Activated B cell treated with CpG ODN at 0.5 μM for 24 hours (primary cell): ENCODE measurements at regions not wholly inside any gene's neighbourhood (a gene's known extent, or its start where the extent isn't known, plus 50 kb on each side); places are given as distances from the start of the nearest gene placed in this dataset.
"Not testable (repeated sequence)": the region's sequence is repeated elsewhere in the genome, so short reads cannot be mapped to it uniquely, and the experiment has no call there.

Experiments used
- ATAC-seq: fragments of 200-7000 bp; cut with Tn5 transposase; one replicate; pipeline ENCODE4 v1.10.0; 2021; ENCODE audit warnings: low read depth, mild to moderate bottlenecking, moderate library complexity
- CTCF ChIA-PET: fragments of 350-600 bp; sonication (Branson Sonifier 250); formaldehyde crosslinking; loops from one replicate; lab custom pipeline; 2021; ENCODE audit warnings: antibody characterized with exemption; lab: Charles Lee
- POLR2A ChIA-PET: fragments of 350-600 bp; sonication (Branson Sonifier 250); formaldehyde crosslinking; loops from one replicate; lab custom pipeline; 2021; ENCODE audit warnings: antibody characterized with exemption; lab: Charles Lee
- DNase-seq: peaks from one replicate; pipeline ENCODE4 v3.0.0; 2022
- H3K27ac Mint-ChIP-seq: one replicate; pipeline ENCODE4 v1.8.0; 2020; ENCODE audit warnings: mixed read lengths
- H3K27me3 Mint-ChIP-seq: one replicate; pipeline ENCODE4 v1.8.0; 2021; ENCODE audit warnings: mixed read lengths
- H3K36me3 Mint-ChIP-seq: one replicate; pipeline ENCODE4 v1.8.0; 2021; ENCODE audit warnings: low read depth, mixed read lengths
- H3K4me1 Mint-ChIP-seq: one replicate; pipeline ENCODE4 v1.8.0; 2021; ENCODE audit warnings: mixed read lengths
- H3K4me3 Mint-ChIP-seq: one replicate; pipeline ENCODE4 v1.8.0; 2020; ENCODE audit warnings: mild to moderate bottlenecking, mixed read lengths
- H3K9me3 Mint-ChIP-seq: one replicate; pipeline ENCODE4 v1.8.0; 2020; ENCODE audit warnings: mixed read lengths
- intact Hi-C: fragments of 100-400 bp; cut with micrococcal nuclease; formaldehyde crosslinking; loops from one replicate; pipeline ENCODE4 v1.15.1; 2024
- TF ChIP-seq, protein P1 (sequence below): fragments of 200-600 bp; IDR thresholded peaks from one replicate; pipeline ENCODE4 v1.8.0; 2022; ENCODE audit warnings: antibody characterized with exemption, mild to moderate bottlenecking

DNA sequence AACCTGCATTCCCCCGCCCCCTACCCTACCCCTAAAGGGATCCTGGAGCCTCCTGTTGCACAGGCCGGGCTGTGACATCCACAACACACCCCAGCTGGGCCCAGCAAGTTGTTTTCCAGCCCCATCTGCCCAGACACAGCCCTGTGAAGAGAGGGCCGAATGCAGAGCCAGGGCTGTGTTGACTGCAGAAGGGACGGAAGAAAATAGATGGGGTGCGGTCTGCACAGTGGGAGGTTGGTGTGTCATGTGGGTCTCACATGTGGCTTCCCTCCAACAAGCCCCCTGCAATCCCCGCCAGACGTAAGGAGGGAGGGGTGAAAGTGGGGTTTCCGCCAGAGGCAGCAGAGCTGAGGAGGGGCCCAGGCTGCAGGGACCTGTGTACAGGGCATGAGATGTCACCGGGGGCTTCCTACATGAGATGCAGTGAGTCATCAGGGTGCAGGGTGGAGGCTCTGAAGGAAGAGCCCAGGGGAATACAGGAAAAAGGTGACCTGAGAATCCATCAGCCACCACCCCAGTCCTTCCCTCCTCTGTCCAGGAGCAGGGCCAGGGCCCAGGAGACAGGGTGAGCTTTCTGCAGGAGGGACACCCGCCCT is 60.2 kb upstream of the SULF2 start:
- POLR2A ChIA-PET, DNase-seq, CTCF ChIA-PET, ATAC-seq, intact Hi-C loops, H3K4me3 Mint-ChIP-seq, H3K27ac Mint-ChIP-seq, H3K36me3 Mint-ChIP-seq, H3K9me3 Mint-ChIP-seq: not testable (repeated sequence)
- peaks cover 11% of the 10 kb centered on the region for H3K27me3 Mint-ChIP-seq
- H3K4me1 Mint-ChIP-seq, result peaks cover 13% of the 10 kb centered on the region

DNA sequence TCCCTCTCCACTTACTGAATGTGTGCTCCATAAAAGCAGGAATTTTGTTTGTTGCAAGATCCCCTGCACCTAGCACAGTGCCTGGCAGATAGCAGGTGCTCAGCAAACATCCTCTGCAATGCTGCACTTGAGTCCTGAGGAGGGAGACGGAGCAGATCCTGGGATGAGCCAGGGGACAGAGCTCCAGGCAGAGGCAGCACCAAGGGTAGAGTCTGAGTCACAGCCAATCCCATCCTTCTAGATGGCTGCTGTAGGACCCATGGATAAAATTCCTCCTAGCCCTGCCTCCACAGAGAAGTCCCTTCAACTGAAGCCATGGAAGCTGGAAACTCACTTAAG is 59.3 kb upstream of the SULF2 start:
- H3K36me3 Mint-ChIP-seq, ATAC-seq, H3K4me3 Mint-ChIP-seq, intact Hi-C loops, H3K27me3 Mint-ChIP-seq, CTCF ChIA-PET, POLR2A ChIA-PET, H3K27ac Mint-ChIP-seq, DNase-seq, H3K9me3 Mint-ChIP-seq: not testable (repeated sequence)
- H3K4me1 Mint-ChIP-seq, result peaks cover 13% of the 10 kb centered on the region

DNA sequence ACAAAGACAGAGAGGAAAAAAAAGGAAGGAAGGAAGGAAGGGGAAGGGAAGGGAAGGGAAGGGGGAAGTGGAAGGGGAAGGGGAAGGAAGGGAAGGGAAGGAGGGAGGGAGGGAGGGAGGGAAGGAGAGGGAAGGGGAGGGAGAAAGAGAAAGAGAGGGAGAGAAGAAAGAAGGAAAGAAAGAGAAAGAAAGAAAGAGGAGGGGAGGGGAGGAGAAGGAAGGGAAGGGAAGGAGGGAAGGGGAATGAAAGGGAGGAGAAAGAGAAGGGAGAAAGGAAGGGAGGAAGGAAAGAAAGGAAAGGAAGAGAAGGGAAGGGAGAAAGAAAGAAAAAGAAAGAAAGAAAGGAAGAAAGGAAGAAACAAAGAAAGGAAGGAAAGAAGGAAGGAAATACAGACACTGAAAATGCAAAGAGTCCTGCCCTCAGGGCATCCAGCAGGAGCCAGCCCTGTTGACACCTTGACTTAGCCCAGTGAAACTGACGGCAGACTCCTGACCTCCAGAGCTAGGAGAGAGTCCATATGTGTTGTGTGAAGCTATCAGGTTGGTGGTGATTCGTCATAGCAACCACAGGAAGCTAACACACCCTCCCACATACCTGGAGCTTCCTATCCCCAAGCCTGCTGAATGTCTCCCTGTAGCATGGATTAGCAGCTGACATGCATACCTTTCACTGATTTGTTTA is 58.7 kb upstream of the SULF2 start:
- H3K27me3 Mint-ChIP-seq, result peaks cover 7% of the 10 kb centered on the region
- DNase-seq, result no peak
- ATAC-seq, result no peak
- H3K36me3 Mint-ChIP-seq, result no peaks in the 10 kb centered on the region
- TF ChIP-seq, protein P1, sequence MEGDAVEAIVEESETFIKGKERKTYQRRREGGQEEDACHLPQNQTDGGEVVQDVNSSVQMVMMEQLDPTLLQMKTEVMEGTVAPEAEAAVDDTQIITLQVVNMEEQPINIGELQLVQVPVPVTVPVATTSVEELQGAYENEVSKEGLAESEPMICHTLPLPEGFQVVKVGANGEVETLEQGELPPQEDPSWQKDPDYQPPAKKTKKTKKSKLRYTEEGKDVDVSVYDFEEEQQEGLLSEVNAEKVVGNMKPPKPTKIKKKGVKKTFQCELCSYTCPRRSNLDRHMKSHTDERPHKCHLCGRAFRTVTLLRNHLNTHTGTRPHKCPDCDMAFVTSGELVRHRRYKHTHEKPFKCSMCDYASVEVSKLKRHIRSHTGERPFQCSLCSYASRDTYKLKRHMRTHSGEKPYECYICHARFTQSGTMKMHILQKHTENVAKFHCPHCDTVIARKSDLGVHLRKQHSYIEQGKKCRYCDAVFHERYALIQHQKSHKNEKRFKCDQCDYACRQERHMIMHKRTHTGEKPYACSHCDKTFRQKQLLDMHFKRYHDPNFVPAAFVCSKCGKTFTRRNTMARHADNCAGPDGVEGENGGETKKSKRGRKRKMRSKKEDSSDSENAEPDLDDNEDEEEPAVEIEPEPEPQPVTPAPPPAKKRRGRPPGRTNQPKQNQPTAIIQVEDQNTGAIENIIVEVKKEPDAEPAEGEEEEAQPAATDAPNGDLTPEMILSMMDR, result no peak
- H3K4me3 Mint-ChIP-seq, result no peak overlapping the region
- ChIA-PET POLR2A (no interaction called here), CTCF (no interaction called here)
- intact Hi-C loops, result no loop called here
- H3K27ac Mint-ChIP-seq, result no peak overlapping the region
- no peaks in the 10 kb centered on the region for H3K9me3 Mint-ChIP-seq
- H3K4me1 Mint-ChIP-seq, result peaks cover 13% of the 10 kb centered on the region

DNA sequence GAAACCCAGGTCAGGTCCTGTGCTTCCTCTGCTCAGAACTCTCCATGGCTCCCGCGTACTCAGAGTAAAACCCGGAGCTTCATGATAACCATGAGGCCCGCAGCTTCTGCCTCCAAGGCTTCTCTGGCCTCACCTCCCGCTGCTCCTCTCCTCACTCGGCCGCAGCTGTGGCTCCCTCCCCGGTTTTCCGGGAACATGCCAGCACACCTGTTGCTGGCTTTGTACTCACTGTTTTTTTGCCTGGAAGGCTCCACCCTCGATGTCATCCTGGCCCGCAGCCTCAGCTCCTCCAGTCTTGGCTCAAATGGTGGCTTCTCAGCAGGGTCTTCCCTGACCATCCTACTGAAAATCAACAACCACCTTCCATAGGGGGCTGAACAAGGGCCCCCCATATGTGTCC is 57.7 kb upstream of the SULF2 start:
- ATAC-seq, H3K36me3 Mint-ChIP-seq, DNase-seq, POLR2A ChIA-PET, H3K27ac Mint-ChIP-seq, intact Hi-C loops, H3K4me1 Mint-ChIP-seq, H3K27me3 Mint-ChIP-seq, H3K9me3 Mint-ChIP-seq, CTCF ChIA-PET, H3K4me3 Mint-ChIP-seq: not testable (repeated sequence)

DNA sequence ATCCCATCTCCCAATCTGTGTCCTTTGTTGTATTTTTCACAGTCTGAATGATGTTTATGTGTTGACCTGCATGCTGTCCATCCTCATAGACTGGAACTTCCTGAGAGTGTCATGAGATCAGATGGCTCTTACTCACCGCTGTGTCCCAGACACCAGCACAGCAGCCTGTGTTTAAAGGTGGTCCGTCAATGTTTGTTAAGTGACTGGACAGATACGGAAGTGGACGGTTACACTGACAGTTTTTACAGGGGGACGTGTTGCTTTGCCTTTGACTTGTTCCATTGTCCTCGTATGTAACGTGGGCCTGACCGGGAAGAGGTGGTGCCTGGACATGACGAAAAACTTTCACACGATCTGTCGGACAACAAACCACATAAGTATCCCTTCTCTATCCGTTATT is 56.7 kb upstream of the SULF2 start:
- H3K27ac Mint-ChIP-seq, CTCF ChIA-PET, intact Hi-C loops, H3K27me3 Mint-ChIP-seq, H3K36me3 Mint-ChIP-seq, POLR2A ChIA-PET, H3K4me1 Mint-ChIP-seq, DNase-seq, H3K4me3 Mint-ChIP-seq, H3K9me3 Mint-ChIP-seq, ATAC-seq: not testable (repeated sequence)

DNA sequence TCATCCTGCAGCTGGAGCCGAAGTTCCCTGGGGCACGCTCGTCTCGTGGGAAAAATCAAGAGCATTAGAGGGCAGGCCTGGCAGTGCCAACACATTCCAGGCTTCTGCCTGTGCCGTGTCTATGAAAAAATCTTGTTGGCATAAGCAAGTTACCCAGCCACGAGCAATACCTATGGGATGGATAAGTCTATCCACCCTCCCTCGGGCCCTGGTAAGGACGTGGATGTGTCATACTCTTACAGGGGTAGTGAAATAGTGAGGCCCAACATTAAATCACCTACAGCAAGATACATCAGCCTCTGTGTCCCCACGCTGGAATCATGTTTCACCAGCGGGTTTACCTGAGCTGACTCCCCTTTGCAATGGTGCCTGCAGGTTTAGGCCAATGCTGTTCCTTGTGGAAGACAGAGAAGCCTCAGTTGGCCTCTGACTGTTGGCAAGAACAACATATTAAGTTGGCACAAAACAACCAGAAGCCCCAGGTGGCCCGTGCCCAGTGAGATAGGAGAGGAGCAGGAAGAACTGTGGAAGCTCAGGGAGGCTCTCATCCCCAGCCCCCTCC is 51.1 kb upstream of the SULF2 start:
- H3K4me3 Mint-ChIP-seq, H3K9me3 Mint-ChIP-seq, DNase-seq, ATAC-seq, H3K27ac Mint-ChIP-seq, CTCF ChIA-PET, H3K36me3 Mint-ChIP-seq, H3K4me1 Mint-ChIP-seq, H3K27me3 Mint-ChIP-seq: not testable (repeated sequence)
- POLR2A ChIA-PET, result interaction anchor here (0.7 kb wide), 1 partner anchor 629 kb away, joined by 3 read pairs; no protein-coding TSS in a partner anchor
- intact Hi-C loops, result loop anchor here (5.0 kb wide), 1 partner anchor 56 kb away; no protein-coding TSS in a partner anchor
